OCI-LY3 (cell line): ENCODE measurements at regions not wholly inside any gene's neighbourhood (a gene's known extent, or its start where the extent isn't known, plus 50 kb on each side); places are given as distances from the start of the nearest gene placed in this dataset.
A peak's percentile ranks its signal among the peaks of the same experiment; 100 is the strongest.
"Not testable (repeated sequence)": the region's sequence is repeated elsewhere in the genome, so short reads cannot be mapped to it uniquely, and the experiment has no call there.

Experiments used
- H2AFZ ChIP-seq: fragments of 200-600, 300-600 bp; shearing (Covaris generic); 2 replicates; pipeline ENCODE4 v1.6.0; 2014; ENCODE audit warnings: antibody characterized with exemption, low read depth, low read length
- H3K27ac ChIP-seq: fragments of 200-600, 300-600 bp; sonication (generic); 2 replicates; pipeline ENCODE4 v1.5.1; 2014; ENCODE audit warnings: mild to moderate bottlenecking, low read length, moderate library complexity, mixed read lengths
- H3K27me3 ChIP-seq: fragments of 200-600, 300-600 bp; sonication (generic); 2 replicates; pipeline ENCODE4 v1.6.1; 2014; ENCODE audit warnings: low read depth, low read length, mixed read lengths
- H3K36me3 ChIP-seq: fragments of 200-600, 300-600 bp; sonication (generic); replicated peaks from 2 replicates; pipeline ENCODE3; 2014; ENCODE audit warnings: low read depth, low read length, mixed read lengths
- H3K4me1 ChIP-seq: fragments of 300-600, 200-600 bp; sonication (generic); 2 replicates; pipeline ENCODE4 v1.6.1; 2014; ENCODE audit warnings: low read length, mixed read lengths
- H3K4me2 ChIP-seq: fragments of 200-600, 300-600 bp; sonication (generic); 2 replicates; pipeline ENCODE4 v1.6.1; 2014; ENCODE audit warnings: low read length, mixed read lengths
- H3K4me3 ChIP-seq: fragments of 300-600, 200-600 bp; sonication (generic); 2 replicates; pipeline ENCODE4 v1.5.1; 2014; ENCODE audit warnings: antibody characterized with exemption, mild to moderate bottlenecking, low read length, moderate library complexity
- H3K79me2 ChIP-seq: fragments of 300-600, 200-600 bp; shearing (Covaris generic); 2 replicates; pipeline ENCODE4 v1.6.1; 2014; ENCODE audit warnings: mild to moderate bottlenecking, low read length, mixed read lengths
- H3K9ac ChIP-seq: fragments of 300-600, 200-600 bp; shearing (Covaris generic); 2 replicates; pipeline ENCODE4 v1.6.0; 2014; ENCODE audit warnings: mild to moderate bottlenecking, low read length, moderate library complexity
- H3K9me3 ChIP-seq: fragments of 200-600, 300-600 bp; shearing (Covaris generic); 2 replicates; pipeline ENCODE4 v1.6.1; 2014; ENCODE audit warnings: low read length, mixed read lengths; ENCODE audit not compliant: insufficient read depth
- H4K20me1 ChIP-seq: fragments of 200-600, 300-600 bp; sonication (generic); 2 replicates; pipeline ENCODE4 v1.6.1; 2016; ENCODE audit warnings: low read length, mixed read lengths; ENCODE audit not compliant: insufficient read depth
- EZH2phosphoT487 ChIP-seq: fragments of 200-600 bp; shearing (Covaris generic); IDR thresholded peaks from 2 replicates; pipeline ENCODE4 v1.6.1; 2018; ENCODE audit warnings: antibody characterized with exemption, mixed run types, low read depth
- TF ChIP-seq, protein P1 (sequence below): fragments of 200-600, 300-600 bp; sonication (generic); IDR thresholded peaks from 2 replicates; pipeline ENCODE4 v1.5.1; 2014; ENCODE audit warnings: antibody characterized with exemption, low read length, low read depth

GRCh38 chr13:59312776-59313175, 851.0 kb downstream of the DIAPH3 start:
- Histone ChIP-seq H3K36me3 (no peaks in the 10 kb centered on the region), H3K27me3 (no peaks in the 10 kb centered on the region), H3K4me2 (no peak overlapping the region), H3K9ac (no peak overlapping the region), H3K79me2 (no peaks in the 10 kb centered on the region), H3K4me3 (no peak overlapping the region), H4K20me1 (no peaks in the 10 kb centered on the region), H3K27ac (no peak overlapping the region), H2AFZ (no peak overlapping the region), H3K9me3 (no peaks in the 10 kb centered on the region), H3K4me1 (no peaks in the 10 kb centered on the region)
- TF ChIP-seq EZH2phosphoT487, result no peak
- TF ChIP-seq, protein P1, sequence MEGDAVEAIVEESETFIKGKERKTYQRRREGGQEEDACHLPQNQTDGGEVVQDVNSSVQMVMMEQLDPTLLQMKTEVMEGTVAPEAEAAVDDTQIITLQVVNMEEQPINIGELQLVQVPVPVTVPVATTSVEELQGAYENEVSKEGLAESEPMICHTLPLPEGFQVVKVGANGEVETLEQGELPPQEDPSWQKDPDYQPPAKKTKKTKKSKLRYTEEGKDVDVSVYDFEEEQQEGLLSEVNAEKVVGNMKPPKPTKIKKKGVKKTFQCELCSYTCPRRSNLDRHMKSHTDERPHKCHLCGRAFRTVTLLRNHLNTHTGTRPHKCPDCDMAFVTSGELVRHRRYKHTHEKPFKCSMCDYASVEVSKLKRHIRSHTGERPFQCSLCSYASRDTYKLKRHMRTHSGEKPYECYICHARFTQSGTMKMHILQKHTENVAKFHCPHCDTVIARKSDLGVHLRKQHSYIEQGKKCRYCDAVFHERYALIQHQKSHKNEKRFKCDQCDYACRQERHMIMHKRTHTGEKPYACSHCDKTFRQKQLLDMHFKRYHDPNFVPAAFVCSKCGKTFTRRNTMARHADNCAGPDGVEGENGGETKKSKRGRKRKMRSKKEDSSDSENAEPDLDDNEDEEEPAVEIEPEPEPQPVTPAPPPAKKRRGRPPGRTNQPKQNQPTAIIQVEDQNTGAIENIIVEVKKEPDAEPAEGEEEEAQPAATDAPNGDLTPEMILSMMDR, result no peak

DNA sequence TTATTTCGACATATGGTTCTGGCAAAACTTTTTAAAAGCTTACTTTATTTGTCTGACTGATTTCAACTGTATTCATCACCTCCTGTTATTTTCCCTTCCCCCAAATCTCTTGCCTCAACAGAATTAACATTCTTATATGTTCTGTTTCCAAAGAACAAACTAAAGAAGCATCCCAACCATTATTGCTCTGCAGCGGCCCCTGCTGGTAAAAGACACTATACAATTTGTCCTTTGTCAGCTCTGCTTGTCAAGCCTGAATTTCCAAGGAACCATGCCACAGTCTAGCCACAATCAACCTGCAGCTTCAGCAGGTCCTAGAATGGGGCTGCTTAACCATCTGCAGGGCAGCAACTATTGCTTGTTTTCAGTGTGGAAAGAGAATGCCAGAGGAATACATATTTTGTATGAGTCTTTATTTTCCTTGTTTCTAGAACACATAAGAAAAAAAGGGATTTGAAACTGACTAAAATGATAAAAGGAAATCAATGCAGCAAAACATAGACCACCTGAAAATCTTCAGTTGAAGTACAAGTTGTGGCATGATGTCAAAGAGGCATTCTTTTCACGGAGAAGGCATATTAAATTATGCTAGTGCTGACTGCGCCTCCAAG, 845.3 kb downstream of the DIAPH3 start:
- TF ChIP-seq, protein P1, result peak; percentile 92
- no peak for TF ChIP-seq EZH2phosphoT487
- H3K4me2 ChIP-seq, result no peak overlapping the region
- no peak overlapping the region for H3K27ac ChIP-seq

GRCh38 chr13:59319276-59319675, 844.5 kb downstream of the DIAPH3 start:
- Histone ChIP-seq H2AFZ (no peak overlapping the region), H3K4me3 (no peak overlapping the region), H3K9me3 (no peaks in the 10 kb centered on the region), H3K4me1 (peaks cover 4% of the 10 kb centered on the region; the same call in 1 of the 2 replicates), H3K36me3 (no peaks in the 10 kb centered on the region), H4K20me1 (no peaks in the 10 kb centered on the region), H3K79me2 (no peaks in the 10 kb centered on the region), H3K4me2 (no peak overlapping the region), H3K9ac (no peak overlapping the region), H3K27me3 (no peaks in the 10 kb centered on the region), H3K27ac (no peak overlapping the region)
- no peak for TF ChIP-seq EZH2phosphoT487
- TF ChIP-seq, protein P1, result no peak

More for the DNA sequence above, 845.3 kb downstream of the DIAPH3 start:
- Histone ChIP-seq H3K4me1 (peaks cover 4% of the 10 kb centered on the region; the same call in 1 of the 2 replicates), H3K36me3 (no peaks in the 10 kb centered on the region), H3K9ac (no peak overlapping the region), H3K27me3 (no peaks in the 10 kb centered on the region), H3K4me3 (no peak overlapping the region), H3K79me2 (no peaks in the 10 kb centered on the region), H4K20me1 (no peaks in the 10 kb centered on the region), H2AFZ (no peak overlapping the region), H3K9me3 (no peaks in the 10 kb centered on the region)

DNA sequence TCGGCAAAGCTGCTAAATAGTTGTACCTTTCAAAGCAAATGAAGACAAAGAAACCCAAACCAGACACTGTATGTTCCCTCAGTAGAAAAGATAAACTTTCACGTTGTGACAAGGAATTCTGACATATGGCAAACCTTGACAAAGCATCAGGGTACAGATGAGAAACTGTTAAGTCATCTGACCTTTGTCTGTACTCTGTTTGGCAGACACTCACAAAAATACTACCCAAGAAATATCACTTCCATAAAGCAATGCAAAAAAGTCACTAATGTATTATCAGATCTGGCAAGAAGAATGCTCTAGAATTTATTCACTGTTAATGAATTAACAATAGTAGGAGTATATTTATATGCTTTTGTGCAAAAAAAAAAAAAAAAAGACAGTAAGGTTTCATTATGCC, 843.7 kb downstream of the DIAPH3 start:
- no peak overlapping the region for H3K27ac ChIP-seq
- H3K36me3 ChIP-seq, result no peaks in the 10 kb centered on the region
- peaks cover 4% of the 10 kb centered on the region; the same call in 1 of the 2 replicates for H3K4me1 ChIP-seq
- no peaks in the 10 kb centered on the region for H3K79me2 ChIP-seq
- H3K27me3 ChIP-seq, result no peaks in the 10 kb centered on the region
- no peak overlapping the region for H3K9ac ChIP-seq
- no peak overlapping the region for H3K4me3 ChIP-seq
- H3K4me2 ChIP-seq, result no peak overlapping the region
- TF ChIP-seq EZH2phosphoT487, result no peak
- TF ChIP-seq, protein P1, result no peak
- H4K20me1 ChIP-seq, result no peaks in the 10 kb centered on the region
- no peaks in the 10 kb centered on the region for H3K9me3 ChIP-seq
- H2AFZ ChIP-seq, result no peak overlapping the region

DNA sequence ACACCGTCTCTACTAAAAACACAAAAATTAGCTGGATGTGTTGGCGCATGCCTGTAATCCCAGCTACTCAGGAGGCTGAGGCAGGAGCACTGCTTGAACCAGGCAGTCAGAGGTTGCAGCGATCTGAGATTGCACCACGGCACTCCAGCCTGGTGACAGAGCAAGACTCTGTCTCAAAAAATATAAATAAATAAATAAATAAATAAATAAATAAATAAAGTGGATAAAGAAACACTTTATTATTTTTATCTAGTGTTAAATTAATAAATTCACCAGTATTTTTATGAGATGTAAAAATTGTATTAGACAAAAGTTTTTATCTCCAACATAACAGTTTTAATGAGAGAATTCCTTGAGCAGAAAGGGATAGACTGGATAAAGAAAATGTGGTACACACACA, 839.3 kb downstream of the DIAPH3 start:
- not testable (repeated sequence) for H3K4me1 ChIP-seq, H3K4me2 ChIP-seq, H3K27ac ChIP-seq, H3K4me3 ChIP-seq, H4K20me1 ChIP-seq, H3K27me3 ChIP-seq, H3K9me3 ChIP-seq, H3K36me3 ChIP-seq, H2AFZ ChIP-seq, H3K9ac ChIP-seq, H3K79me2 ChIP-seq
